ENCODE measurements at regions not wholly inside any gene's neighbourhood (a gene's known extent, or its start where the extent isn't known, plus 50 kb on each side); places are given as distances from the start of the nearest gene placed in this dataset.
"Not testable (repeated sequence)": the region's sequence is repeated elsewhere in the genome, so short reads cannot be mapped to it uniquely, and the experiment has no call there.

DNA sequence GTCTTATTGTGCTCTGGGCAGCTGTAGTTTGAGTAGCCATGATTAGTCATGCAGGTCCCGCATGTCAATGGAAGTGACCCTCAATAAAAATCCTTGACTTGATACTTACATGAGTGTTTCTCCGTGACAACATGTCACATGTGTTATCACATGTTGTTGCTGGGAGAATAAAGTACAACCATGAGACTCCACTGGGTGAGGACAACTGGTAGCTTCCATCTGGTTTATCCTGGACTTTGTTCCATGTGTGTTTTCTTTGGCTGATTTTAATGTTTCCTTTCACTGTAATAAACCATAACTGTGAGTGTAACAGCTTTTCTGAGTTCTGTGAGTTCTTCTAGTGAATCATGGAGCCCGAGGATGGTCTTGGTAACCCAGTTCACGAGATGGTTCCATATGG, 63.1 kb upstream of the NDN start:
- no peak for DNase-seq

DNA sequence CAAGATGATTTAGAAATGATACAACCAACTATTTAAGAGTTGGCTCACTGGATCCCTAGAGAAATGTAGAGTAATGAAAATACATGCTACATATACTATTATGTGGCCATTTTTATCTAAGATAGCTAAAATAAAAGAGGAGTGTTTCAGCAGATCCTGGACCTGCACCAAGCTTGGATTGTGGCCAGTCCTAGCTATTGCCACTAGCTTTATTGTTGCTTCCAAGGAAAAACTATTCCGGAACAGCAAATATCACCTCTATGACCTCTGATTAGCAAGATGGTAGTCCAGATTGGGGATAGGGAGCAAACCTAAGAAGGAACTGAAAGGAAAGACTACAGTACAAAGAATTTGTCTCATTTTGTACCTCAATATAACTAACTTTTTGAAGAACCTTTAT, 63.7 kb upstream of the NDN start:
- no peak for DNase-seq

DNA sequence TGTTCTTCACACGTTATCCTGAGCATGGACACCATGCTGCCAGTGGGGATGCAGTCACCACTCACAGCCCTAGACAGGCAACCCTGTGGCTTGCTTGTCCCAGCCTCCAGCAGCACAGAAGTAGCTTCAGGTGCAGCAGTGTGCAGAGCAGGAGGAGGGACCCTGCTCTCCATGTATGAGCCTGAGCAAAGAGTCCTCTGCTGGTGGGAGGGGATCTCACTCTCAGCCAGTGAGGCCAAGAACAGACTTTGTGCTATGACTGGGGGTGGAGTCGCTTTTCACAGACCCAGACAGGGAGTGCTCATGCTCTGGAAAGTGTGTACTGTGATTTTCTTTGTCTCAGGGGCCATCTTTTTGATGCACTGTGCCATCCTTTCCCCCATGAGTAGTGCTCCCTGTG, 66.1 kb upstream of the NDN start:
- DNase-seq: no peak

DNA sequence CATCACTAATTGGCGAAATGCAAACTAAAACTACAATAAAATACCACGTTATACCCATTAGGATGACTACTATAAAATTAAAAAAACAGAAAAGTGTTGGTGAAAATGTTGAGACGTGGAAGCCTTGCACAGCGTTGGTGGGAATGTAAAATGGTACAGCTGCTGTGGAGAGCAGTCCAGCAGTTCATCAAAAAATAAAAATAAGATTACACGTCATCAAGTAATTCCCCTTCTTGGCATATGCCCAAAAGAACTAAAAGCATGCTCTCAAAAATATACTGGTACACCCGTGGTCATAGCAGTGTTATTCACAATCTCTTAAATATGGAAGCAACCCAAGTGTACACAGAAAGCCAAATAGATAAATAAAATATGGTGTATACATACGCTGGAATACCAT, 71.8 kb upstream of the NDN start:
- DNase-seq: no peak

DNA sequence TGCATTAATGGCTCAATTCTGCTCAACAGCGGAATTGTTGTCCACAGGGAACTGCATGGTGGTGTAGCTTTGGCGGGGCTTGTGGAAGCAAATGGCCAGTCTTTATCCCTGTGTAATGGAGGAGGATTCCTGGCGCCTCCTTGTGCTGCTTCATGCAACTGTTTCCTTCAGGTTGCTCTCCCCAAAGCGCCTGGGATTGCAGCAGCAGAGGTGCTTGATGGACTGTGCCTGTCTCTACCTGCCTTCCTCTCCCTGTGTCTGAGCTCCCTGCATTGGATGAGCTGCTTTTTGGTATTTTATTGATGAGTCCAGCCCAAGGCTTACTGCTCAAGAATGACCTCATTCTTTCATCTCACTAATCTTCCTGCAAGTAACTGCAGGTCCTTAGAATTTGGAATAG, 72.9 kb upstream of the NDN start:
- no peak for DNase-seq

DNA sequence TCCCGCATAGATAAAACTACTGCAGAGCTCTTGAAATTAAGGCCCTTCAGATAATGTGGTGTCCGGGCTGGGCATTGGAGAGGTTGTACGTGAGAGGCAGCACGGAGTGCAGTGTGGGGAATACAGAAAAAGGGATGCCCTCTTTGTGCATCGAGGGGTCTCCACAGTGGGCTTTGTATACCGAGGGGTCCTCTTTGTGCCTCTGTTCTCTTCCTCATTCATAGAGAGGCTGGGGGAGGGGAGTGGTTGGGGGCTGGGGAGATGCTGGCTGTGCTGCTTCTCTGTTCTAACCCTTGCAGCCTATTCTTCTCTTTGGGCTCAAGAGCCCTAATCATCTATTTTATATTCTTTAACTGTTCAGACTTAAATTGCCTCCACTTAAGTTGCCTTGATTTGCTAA, 74.3 kb upstream of the NDN start:
- no peak for DNase-seq

DNA sequence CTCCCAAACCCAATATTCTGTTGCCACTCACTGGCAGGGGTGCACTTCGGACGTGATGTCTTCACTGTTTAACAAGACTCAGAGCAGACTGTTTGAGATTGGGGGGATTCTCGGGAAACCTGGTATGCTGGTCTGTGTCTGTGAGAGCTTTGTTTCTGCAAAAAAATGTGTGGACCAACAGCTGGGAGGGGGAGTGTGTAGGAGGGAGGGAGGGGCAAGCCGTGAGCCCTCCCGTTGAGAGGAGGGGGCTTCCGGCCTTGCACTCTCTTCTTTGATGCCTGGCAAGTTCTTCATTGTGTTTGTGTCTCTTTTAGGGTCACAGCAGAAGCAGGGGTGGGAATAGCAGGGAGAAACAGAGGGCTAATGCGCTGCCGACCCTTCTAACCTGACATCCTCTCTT, 74.9 kb upstream of the NDN start:
- DNase-seq: no peak

DNA sequence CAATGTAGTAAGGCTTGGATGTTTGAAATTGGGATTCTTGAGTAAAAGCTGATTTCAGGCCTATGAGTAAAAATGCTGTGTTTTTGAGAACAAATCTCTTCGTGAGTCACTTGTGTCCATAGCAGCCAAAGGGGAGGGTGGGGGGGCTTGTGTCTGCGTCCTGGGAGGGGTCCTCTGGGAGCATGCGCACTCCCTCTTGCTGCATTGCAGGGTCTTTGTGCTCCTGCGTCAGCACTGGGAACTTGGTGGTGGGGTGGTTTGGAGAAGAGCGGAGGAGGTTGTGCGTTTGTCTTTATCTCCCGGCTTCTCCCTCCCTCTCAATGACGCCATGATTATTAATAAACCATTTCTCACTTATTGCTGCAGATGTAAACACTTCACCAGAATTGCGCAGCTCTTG, 75.9 kb upstream of the NDN start:
- DNase-seq: no peak

DNA sequence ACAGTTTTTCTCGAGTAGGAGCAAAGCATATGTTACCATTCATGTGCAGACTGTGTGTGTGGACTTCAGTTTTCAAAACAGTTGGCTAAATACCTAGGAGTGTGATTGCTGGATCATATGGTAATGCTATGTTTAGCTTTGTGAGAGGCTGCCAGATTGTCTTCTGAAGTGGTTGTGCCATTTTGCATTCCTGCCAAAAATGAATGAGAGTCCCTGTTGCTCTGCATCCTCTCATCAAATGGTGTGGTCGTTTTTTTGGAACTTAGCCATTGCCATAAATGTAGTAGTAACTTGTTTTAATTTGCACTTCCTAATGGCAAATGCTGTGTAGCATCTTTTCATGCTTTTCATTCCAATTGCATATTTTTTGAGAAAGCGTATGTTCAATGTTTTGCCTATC, 77.2 kb upstream of the NDN start:
- DNase-seq: no peak

DNA sequence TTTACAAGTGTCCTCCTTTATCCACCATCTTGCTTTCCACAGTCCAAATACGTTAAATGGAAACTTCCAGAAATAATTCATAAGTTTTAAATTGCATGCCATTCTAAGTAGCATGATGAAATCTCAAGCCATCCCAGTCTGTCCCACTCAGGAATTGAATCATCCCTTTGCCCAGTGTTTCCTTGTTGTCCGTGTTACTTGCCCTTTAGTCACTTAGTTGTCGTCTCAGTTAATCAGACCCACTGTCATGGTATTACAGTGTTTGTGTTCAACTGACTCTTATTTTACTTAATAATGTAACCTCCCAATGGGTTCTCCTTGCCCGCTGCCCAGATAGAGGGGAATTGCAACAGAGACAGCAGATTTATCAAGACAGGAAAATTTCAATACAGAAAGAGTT, 77.6 kb upstream of the NDN start:
- no peak for DNase-seq

DNA sequence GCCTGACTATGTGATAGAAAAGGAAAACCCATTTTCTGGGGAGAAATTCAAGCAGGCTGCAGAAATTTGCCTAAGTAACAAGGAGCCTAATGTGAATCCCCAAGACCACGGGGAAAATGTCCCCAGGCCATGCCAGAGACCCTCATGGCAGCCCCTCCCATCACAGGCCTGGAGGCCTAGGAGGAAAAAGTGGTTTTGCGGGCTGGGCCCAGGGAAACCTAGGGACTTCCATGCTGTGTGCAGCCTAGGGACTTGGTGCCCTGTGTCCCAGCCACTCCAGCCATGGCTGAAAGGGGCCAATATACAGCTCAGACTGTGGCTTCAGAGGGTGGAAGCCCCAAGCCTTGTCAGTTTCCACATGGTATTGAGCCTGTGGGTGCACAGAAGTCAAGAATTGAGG, 79.7 kb upstream of the NDN start:
- not testable (repeated sequence) for DNase-seq

DNA sequence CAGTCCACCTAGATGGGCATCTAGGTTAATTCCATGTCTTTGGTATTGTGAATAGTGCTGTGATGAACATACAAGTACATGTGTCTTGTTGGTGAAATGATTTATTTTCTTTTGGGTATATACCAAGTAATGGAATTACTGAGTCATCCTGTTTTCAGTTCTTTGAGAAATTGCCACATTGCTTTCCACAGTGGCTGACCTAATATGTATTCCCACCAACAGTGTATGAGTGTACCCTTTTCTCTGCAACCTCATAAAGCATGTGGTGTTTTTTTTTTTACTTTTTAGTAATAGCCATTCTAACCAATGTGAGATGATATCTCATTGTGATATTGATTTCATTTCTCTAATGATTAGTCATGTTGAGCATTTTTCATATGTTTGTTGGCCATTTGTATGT, 86.0 kb upstream of the NDN start:
- DNase-seq: no peak

DNA sequence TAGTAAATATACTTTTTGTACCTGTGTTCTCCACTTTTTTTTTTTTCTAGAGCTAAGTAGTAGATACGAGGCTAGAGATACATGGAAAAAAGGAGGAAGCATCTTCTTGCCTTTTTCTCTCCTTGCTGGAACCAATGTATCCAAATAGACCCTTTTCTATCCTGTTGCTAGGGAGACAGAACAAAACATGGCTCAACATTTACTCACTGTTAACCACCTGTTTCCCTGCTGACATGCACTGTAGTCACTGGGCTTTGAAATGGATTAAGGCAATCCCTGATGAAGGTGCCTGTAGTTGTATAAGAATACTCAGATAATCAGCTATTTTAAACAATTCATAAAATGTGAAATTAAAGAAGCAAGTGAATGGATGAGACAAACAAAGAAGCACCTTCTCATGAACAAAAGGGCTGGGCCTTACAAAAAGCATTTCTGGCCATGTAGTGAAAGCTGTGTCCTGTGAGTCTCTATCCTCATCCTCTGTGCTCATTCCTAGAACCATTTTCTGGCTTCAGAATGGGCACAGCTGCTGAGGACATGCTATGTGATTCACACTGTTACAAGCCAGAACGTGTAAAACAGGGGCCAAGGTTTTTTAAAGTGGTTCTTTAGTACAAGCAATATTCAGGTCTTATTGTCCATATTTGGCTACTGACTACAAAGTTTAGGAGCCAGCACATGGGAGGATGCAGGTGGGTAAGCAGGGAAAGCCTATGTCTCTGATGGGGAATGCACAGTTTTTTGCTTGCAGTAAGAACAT, 100.4 kb upstream of the NDN start:
- DNase-seq: no peak

DNA sequence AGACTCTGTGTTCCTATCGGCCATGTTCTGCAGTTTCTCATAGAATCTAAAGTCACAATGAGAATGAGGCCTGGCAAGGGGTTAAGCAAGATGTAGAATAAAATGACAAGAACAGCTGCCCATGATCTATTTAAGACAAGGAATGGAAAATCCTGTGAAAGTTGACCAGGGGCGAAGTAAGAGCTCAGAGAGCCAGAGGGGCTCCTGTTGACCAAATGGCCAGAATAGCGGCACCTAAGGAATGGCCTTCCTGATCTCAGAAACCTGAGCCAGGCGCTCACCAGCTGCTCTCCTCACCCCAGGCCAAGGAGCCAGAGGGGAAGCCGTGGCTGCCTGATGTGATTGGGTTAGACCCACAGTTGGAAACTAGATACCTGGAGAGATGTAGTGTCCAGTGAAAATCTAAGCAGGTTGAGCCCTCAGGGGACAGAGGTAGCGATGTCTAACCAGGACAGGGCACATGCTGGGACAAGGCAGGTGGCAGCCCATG, 106.1 kb upstream of the NDN start:
- DNase-seq: no peak

DNA sequence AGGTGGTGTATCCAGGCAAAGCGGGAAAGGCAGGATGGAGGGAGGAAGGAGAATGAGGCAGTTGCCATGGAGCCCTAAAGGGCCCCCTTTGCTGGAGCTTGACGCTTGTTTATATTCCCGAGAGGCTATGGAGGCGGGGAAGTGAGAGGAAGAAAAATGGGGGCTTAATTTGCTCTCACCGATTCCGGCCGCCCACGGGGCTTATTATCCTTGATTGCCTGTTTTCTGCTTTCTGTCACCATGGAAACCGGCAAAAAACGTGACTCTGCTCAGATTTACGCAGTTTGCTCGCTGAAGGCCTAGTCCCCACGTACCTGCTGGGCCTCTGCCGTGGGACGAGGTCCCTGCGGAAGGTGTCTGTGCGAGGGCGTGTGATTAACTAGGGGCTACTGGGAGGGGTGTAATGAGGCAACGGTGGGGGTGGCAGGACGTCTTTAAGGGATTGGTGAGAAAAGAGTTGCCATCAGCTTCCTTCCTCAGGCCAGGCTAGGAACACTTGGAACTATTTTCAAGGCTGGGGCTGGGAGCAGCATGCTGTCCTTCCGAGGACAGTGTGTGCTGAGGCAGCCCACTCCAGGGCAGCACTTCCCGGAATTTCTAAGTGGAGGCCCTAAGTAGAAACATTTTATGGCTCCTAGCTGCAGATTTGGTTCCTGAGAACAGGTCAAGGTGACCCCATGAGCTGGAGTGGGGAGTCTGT, 110.8 kb upstream of the NDN start:
- no peak for DNase-seq

DNA sequence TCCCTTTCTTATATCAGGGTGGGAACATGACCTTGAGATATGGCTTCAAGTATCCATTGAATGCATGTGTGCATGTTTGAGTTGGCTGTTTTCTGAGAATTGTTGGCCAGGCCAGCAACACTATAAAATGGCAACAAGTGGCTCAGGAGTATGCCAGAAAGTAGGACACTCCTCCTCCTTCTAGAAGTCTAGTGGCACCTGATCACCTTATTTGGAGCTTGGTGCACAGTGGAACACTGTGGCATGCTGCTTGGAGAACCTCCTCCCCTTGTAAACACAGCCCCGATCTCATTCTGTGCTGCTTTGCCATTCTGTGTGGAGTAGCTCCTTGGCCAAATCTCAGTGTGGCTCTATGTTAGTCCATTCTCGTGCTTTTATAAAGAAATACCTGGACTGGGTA, 114.8 kb upstream of the NDN start:
- no peak for DNase-seq

DNA sequence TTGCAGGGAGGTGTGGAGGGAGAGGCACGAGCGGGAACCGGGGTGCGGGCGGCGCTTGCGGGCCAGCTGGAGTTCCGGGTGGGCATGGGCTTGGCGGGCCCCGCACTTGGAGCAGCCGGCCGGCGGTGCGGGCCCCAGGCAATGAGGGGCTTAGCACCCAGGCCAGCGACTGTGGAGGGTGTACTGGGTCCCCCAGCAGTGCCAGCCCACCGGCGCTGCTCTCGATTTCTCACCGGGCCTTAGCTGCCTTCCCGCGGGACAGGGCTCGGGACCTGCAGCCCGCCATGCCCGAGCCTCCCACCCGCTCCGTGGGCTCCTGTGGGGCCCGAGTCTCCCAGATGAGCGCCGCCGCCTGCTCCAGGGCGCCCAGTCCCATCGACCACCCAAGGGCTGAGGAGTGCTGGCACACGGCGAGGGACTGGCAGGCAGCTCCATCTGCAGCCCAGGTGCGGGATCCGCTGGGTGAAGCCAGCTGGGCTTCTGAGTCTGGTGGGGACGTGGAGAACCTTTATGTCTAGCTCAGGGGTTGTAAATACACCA, 115.9 kb upstream of the NDN start:
- not testable (repeated sequence) for DNase-seq

DNA sequence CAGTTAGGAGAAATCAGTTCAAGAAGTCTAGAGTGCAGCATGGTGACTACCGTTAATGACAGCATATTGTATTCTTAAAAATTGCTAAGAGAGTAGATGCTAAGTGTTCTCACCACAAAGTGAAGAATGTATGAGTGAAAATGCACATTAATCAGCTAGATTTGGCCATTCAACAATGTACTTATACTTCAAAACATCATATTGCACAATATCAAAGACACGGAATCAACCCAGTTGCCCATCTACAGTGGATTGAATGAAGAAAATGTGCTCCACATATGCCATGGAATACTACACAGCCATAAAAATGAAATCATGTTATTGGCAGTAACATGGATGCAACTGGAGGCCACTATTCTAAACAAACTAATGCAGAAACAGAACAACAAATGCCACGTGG, 119.9 kb upstream of the NDN start:
- no peak for DNase-seq

DNA sequence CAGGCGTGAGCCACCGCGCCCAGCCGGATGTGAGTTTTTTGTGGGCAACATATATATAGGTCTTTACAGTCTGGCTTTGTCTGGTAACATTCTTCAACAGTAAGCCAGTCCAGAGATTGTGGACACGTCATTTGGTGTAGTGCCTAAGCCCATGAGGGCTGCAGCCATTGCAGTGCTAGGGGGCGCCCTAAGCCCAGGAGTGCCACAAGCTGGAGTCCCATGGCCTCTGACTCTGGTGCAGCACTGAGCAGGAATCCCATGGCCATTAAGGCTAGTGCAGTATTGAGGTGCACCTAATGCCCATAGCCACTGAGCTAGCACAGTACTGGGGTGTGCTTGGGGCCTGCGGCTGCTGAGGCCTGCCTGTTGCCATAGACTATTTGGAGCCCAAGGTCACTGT, 136.4 kb upstream of the NDN start:
- no peak for DNase-seq

DNA sequence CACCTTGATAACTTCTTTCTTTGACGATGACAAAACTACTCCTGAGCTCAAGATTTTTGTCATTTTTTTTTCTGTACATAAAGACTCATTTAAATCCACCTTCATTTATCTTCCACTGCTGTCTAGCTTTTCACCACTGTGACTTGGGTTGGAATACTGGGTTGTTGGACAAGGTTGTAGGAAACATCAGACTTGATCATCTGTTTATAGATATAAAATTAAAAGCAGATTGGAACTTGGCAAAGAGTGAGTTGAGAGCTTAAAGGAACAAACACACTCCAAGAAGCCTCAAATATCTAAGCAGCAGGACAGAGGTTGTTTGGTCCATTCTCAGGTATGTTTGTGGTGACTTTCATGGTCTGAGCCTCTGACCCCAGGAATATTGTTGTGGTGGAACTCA, 141.7 kb upstream of the NDN start:
- DNase-seq: no peak

DNA sequence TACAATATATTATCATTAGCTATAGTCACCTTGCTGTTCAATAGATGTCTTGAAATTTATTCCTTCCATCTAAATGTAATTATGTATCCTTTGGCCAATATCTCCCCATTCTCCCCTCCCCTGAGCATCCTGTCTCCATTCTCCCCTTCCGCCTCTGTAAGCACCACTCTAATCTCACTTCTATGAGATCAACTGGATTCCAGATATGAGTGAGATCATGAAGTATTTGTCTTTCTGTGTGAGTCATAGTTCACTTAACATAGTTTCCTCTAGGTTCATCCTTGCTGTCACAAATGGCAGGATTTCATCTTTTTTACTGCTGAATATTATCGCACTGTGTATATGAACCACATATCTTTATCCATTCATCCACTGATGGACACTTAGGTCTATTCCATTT, 148.8 kb upstream of the NDN start:
- DNase-seq: no peak

DNA sequence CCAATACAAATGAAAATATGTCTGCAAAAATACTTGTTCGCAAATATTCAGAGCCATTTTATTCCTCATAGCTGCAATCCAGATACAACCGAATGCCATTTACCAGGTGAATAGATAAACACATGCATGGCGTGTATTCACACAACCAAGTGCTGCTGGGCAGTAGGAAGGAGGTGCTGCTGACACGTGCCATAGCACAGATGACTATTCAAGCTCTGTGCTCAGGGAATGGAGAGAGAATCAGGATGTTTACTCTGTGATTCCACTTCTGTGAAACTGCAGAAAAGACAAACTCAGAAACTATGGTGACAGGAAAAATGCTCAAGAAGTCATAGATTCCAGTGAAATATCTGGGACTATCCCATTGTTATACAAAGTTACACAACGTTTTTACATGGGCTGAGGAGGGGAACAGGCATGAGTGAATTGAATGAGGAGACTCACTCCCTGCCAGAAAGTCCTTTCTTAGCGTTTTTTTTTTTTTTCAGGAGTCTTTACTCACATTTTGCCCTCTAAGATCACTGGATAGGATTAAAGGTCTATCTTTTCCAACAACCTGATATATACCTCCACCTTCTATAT, 152.9 kb upstream of the NDN start:
- DNase-seq: no peak

DNA sequence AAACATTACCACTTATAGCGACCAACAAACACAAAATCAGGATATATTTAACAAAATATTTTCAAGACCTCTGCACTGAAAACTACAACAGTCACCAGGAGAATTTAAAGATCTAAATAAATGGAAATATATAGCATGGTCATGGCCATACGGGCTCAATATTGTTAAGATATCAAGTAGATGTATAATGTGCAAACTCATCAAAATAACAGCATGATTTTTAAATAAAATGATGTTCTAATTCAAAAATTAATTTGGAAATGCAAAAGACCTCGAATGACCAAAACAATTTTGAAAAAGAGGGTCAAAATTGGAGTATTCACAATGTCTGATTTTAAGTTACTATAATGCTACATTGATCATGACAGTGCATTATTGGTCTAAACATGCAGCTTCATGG, 159.1 kb upstream of the NDN start:
- DNase-seq: no peak

DNA sequence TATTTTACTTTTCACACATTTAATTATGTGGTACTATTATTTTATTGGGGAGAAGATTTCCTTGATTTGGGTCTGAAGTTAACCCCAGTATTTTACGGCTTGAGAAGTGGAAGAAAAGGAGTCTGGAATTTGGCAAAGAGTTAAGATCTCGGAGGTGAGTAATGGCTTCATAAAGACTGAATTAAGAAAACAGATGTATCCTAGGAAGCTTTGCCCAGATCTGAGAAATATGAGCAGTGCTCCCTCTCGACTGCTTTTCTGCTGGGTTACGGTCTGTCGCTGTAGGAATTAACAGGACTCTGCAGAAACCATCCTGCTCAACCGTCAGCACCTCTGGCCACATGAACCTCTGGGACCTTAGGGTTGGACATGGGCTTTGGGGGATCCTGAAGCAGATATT, 163.6 kb upstream of the NDN start:
- DNase-seq: no peak
